Osteocyte (in vitro differentiated cells): ENCODE measurements at regions not wholly inside any gene's neighbourhood (a gene's known extent, or its start where the extent isn't known, plus 50 kb on each side); places are given as distances from the start of the nearest gene placed in this dataset.

Source experiments
- DNase-seq: peaks from one replicate; pipeline ENCODE4 v3.0.0; 2021; ENCODE audit warnings: mixed read lengths; ENCODE audit not compliant: unreplicated experiment; ENCODE audit errors: extremely low spot score
- H3K27ac Mint-ChIP-seq: one replicate; pipeline ENCODE4 v1.8.0; 2021; ENCODE audit warnings: mild to moderate bottlenecking, mixed read lengths; ENCODE audit not compliant: unreplicated experiment
- H3K27me3 Mint-ChIP-seq: one replicate; pipeline ENCODE4 v1.8.0; 2021; ENCODE audit warnings: mixed read lengths; ENCODE audit not compliant: unreplicated experiment
- H3K36me3 Mint-ChIP-seq: one replicate; pipeline ENCODE4 v1.8.0; 2021; ENCODE audit warnings: mixed read lengths; ENCODE audit not compliant: unreplicated experiment
- H3K4me1 Mint-ChIP-seq: one replicate; pipeline ENCODE4 v1.8.0; 2021; ENCODE audit warnings: mixed read lengths; ENCODE audit not compliant: unreplicated experiment
- H3K4me3 Mint-ChIP-seq: one replicate; pipeline ENCODE4 v1.8.0; 2021; ENCODE audit warnings: mild to moderate bottlenecking, moderate library complexity, mixed read lengths; ENCODE audit not compliant: unreplicated experiment
- H3K9me3 Mint-ChIP-seq: one replicate; pipeline ENCODE4 v1.8.0; 2021; ENCODE audit warnings: mixed read lengths; ENCODE audit not compliant: unreplicated experiment
- TF ChIP-seq, protein P1 (sequence below): fragments of 200-600 bp; sonication (generic); IDR thresholded peaks from 2 replicates; pipeline ENCODE4 v1.5.0; 2021; ENCODE audit warnings: antibody characterized with exemption, mild to moderate bottlenecking, moderate library complexity

DNA sequence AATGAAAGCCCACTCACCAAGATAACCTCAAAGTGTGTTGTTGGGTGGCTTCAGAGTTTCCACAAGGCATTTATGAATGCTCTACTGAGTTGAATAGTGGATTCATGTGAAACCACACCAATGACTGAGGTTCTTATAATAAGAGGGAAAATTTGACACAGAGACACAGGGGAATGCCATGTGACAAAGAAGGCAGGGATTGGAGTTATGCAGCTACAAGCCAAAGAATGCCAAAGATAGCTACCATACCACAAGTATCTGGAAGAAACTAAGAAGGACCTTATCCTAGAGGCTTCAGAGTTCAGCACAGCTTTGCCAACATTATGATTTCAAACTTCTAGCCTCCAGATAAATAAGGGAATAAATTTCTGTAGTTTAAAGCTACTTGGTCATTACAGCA, 68.0 kb upstream of the PCDH15 start:
- H3K4me1 Mint-ChIP-seq = peaks cover 14% of the 10 kb centered on the region
- TF ChIP-seq, protein P1, sequence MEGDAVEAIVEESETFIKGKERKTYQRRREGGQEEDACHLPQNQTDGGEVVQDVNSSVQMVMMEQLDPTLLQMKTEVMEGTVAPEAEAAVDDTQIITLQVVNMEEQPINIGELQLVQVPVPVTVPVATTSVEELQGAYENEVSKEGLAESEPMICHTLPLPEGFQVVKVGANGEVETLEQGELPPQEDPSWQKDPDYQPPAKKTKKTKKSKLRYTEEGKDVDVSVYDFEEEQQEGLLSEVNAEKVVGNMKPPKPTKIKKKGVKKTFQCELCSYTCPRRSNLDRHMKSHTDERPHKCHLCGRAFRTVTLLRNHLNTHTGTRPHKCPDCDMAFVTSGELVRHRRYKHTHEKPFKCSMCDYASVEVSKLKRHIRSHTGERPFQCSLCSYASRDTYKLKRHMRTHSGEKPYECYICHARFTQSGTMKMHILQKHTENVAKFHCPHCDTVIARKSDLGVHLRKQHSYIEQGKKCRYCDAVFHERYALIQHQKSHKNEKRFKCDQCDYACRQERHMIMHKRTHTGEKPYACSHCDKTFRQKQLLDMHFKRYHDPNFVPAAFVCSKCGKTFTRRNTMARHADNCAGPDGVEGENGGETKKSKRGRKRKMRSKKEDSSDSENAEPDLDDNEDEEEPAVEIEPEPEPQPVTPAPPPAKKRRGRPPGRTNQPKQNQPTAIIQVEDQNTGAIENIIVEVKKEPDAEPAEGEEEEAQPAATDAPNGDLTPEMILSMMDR = no peak
- H3K9me3 Mint-ChIP-seq = peaks cover 4% of the 10 kb centered on the region
- no peaks in the 10 kb centered on the region for H3K36me3 Mint-ChIP-seq
- H3K4me3 Mint-ChIP-seq = no peak overlapping the region
- DNase-seq = no peak
- H3K27me3 Mint-ChIP-seq = no peaks in the 10 kb centered on the region
- no peak overlapping the region for H3K27ac Mint-ChIP-seq

DNA sequence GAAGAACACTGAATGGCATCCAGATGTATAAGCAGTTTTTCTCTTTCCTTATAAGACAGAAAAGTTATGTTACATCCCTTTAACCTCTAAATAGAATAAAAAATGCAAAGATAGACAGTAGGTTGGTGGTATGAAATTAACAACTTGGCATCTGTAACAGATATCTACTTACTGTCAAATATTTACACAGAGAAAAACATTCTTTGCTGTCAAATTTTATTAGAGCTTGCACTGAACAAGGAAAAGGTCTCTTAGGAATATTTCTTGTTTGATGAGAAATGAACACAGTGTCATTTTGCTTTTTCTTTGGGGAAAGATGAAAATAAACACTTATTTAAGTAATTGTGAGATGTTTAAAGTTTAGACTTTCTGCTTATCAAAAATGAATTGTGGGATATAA, 65.6 kb upstream of the PCDH15 start:
- H3K27ac Mint-ChIP-seq = no peak overlapping the region
- TF ChIP-seq, protein P1 = no peak
- no peaks in the 10 kb centered on the region for H3K27me3 Mint-ChIP-seq
- DNase-seq = no peak
- H3K36me3 Mint-ChIP-seq = no peaks in the 10 kb centered on the region
- H3K4me1 Mint-ChIP-seq = peaks cover 14% of the 10 kb centered on the region
- H3K4me3 Mint-ChIP-seq = no peak overlapping the region
- peaks cover 4% of the 10 kb centered on the region for H3K9me3 Mint-ChIP-seq

GRCh38 chr10:54854843-54855242, 53.8 kb upstream of the PCDH15 start:
- H3K27me3 Mint-ChIP-seq = no peaks in the 10 kb centered on the region
- no peaks in the 10 kb centered on the region for H3K4me1 Mint-ChIP-seq
- no peaks in the 10 kb centered on the region for H3K36me3 Mint-ChIP-seq
- H3K9me3 Mint-ChIP-seq = no peaks in the 10 kb centered on the region
- no peak for DNase-seq
- H3K4me3 Mint-ChIP-seq = no peak overlapping the region
- TF ChIP-seq, protein P1 = no peak
- no peak overlapping the region for H3K27ac Mint-ChIP-seq

DNA sequence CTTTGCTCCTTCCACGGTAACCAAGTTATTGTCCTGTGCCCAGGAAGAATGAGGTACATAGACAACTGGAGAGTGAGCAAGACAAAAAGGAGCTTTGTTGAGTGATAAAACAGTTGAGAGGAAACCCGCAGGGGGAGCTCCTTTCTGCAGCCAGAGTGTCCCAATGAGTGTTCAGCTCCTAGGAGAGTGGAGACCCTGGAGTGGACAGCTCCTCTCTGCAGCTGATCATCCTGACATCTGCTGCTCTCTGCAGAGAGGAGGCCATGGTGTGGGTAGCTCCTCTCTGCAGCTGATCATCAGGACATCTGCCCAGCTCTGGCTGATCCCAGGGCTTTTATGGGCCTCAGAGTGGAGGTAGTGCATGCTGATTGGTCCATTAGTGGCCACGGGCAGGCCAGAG, 53.4 kb upstream of the PCDH15 start:
- Mint-ChIP-seq H3K4me3 (no peak overlapping the region), H3K9me3 (no peaks in the 10 kb centered on the region), H3K36me3 (no peaks in the 10 kb centered on the region), H3K27ac (no peak overlapping the region), H3K4me1 (no peaks in the 10 kb centered on the region), H3K27me3 (no peaks in the 10 kb centered on the region)
- TF ChIP-seq, protein P1 = no peak
- no peak for DNase-seq

- no peak overlapping the region for H3K4me3 Mint-ChIP-seq
- DNase-seq = no peak
- no peak overlapping the region for H3K27ac Mint-ChIP-seq
- TF ChIP-seq, protein P1 = no peak
- no peaks in the 10 kb centered on the region for H3K9me3 Mint-ChIP-seq
- no peaks in the 10 kb centered on the region for H3K4me1 Mint-ChIP-seq
- no peaks in the 10 kb centered on the region for H3K36me3 Mint-ChIP-seq
- H3K27me3 Mint-ChIP-seq = no peaks in the 10 kb centered on the region
Measured at GRCh38 chr10:54853883-54854282, 52.9 kb upstream of the PCDH15 start.
